ENCODE measurements at regions not wholly inside any gene's neighbourhood (a gene's known extent, or its start where the extent isn't known, plus 50 kb on each side); places are given as distances from the start of the nearest gene placed in this dataset.
"Not testable (repeated sequence)": the region's sequence is repeated elsewhere in the genome, so short reads cannot be mapped to it uniquely, and the experiment has no call there.

GRCh38 chr2:37738266-37738885 lies 66.9 kb upstream of the CDC42EP3 start:
- TF ChIP-seq, protein P1, sequence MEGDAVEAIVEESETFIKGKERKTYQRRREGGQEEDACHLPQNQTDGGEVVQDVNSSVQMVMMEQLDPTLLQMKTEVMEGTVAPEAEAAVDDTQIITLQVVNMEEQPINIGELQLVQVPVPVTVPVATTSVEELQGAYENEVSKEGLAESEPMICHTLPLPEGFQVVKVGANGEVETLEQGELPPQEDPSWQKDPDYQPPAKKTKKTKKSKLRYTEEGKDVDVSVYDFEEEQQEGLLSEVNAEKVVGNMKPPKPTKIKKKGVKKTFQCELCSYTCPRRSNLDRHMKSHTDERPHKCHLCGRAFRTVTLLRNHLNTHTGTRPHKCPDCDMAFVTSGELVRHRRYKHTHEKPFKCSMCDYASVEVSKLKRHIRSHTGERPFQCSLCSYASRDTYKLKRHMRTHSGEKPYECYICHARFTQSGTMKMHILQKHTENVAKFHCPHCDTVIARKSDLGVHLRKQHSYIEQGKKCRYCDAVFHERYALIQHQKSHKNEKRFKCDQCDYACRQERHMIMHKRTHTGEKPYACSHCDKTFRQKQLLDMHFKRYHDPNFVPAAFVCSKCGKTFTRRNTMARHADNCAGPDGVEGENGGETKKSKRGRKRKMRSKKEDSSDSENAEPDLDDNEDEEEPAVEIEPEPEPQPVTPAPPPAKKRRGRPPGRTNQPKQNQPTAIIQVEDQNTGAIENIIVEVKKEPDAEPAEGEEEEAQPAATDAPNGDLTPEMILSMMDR (IDR thresholded peaks at IDR 0.05; ENCODE audit: low read depth, low read length), result no peak
- in situ Hi-C loops (cut with HindIII; ENCODE audit: low sequenced_read_pairs), result no loop called here
- no peak for DNase-seq (ENCODE audit: low read depth, low spot score)
- no peak overlapping the region for H3K4me3 ChIP-seq (ENCODE audit: low read depth, low read length)

DNA sequence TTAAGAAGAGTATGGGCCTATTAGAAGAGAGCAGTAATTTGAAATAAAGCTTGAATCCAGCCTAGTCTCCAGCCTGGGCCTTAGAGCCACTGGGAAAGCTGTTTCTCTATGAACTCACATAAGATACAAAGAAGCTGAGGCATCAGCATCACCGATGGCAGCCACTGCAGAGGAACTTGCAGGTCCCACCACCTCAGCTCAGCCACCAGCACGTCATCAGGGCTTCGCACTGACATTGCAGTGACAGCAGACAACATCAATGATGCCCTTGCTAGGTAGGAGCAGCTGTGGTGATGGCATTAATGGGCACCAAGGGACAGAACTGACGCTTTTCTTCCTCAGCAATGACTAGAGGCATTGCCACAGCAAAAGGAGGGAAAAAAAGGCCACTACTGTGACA lies 67.7 kb upstream of the CDC42EP3 start:
- no peak overlapping the region for H3K4me3 ChIP-seq (ENCODE audit: low read depth, low read length)
- DNase-seq (ENCODE audit: low read depth, low spot score), result no peak
- TF ChIP-seq, protein P1 (IDR thresholded peaks at IDR 0.05; ENCODE audit: low read depth, low read length), result no peak
- in situ Hi-C loops (cut with HindIII; ENCODE audit: low sequenced_read_pairs), result no loop called here

DNA sequence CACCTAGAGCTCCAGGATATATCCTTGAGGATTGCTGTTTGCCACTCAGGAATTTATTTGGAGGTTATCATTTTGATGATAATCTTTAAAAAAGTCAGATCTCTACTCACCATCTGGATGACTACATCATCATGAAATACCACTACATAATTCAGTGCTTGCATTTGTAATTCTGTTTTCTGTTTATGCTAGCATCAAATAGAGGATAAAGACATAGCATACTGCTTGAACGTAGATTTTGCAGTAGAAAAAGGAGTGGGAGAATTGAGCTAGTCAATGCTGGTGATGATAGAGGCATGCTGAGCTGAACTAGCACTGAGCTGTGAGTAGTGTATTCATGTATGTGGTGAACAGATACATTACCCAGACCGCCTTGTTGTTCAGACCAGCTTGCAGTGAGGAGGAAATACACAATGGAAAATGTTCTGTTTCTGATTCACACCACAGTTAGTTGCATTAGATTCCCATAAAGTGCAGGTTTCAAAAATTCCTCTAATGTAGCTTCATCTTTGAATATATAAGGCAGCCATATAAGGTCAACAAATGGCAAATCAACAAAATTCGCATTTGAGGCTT lies 68.8 kb upstream of the CDC42EP3 start:
- H3K4me3 ChIP-seq (ENCODE audit: low read depth, low read length), result no peak overlapping the region
- DNase-seq (ENCODE audit: low read depth, low spot score), result peak; percentile 23
- in situ Hi-C loops (cut with HindIII; ENCODE audit: low sequenced_read_pairs), result no loop called here
- TF ChIP-seq, protein P1 (IDR thresholded peaks at IDR 0.05; ENCODE audit: low read depth, low read length), result no peak

DNA sequence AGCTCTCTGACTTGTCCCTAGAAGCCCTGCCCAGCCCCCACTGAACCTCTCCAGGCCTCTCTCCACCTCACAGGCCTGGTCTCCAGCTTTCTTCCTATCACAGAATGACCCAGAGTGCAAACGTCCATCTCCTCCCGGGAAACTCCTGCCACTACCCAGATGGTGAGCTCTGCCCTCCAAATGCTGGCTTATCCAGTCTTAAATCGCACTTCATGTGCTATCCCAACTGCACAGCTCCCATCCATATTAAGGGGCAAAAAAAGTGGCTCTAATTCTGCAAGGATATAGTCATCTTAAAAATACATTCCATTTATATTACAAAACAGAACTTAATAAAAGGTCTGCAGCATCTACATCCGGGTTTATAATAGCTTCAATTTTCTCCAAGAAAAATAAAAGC lies 70.8 kb upstream of the CDC42EP3 start:
- H3K4me3 ChIP-seq (ENCODE audit: low read depth, low read length), result no peak overlapping the region
- TF ChIP-seq, protein P1 (IDR thresholded peaks at IDR 0.05; ENCODE audit: low read depth, low read length), result no peak
- in situ Hi-C loops (cut with HindIII; ENCODE audit: low sequenced_read_pairs), result no loop called here
- DNase-seq (ENCODE audit: low read depth, low spot score), result no peak

DNA sequence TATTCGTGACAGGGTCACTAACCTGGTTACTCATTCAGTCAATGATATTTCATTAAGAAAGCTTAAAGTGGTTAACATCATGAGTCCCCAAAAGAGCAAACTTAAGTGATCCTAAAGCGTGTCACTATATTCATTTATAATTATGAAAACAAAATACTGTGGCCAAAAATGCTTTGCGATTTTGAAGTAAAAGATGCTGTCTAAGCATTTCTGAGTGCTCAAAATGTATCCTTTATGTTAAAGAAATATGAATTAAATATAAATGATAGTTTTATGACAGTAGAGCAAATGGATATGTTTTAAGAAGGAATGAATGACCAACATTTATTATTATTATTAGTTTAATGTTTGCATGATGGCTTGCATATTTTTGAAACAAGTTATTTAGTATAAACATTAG lies 72.6 kb upstream of the CDC42EP3 start:
- no peak overlapping the region for H3K4me3 ChIP-seq (ENCODE audit: low read depth, low read length)
- TF ChIP-seq, protein P1 (IDR thresholded peaks at IDR 0.05; ENCODE audit: low read depth, low read length), result no peak
- in situ Hi-C loops (cut with HindIII; ENCODE audit: low sequenced_read_pairs), result no loop called here
- no peak for DNase-seq (ENCODE audit: low read depth, low spot score)

- DNase-seq (ENCODE audit: low read depth, low spot score); H3K4me3 ChIP-seq (ENCODE audit: low read depth, low read length); in situ Hi-C loops (cut with HindIII; ENCODE audit: low sequenced_read_pairs): not testable (repeated sequence)
Measured at GRCh38 chr2:37744961-37745360, 73.5 kb upstream of the CDC42EP3 start.

DNA sequence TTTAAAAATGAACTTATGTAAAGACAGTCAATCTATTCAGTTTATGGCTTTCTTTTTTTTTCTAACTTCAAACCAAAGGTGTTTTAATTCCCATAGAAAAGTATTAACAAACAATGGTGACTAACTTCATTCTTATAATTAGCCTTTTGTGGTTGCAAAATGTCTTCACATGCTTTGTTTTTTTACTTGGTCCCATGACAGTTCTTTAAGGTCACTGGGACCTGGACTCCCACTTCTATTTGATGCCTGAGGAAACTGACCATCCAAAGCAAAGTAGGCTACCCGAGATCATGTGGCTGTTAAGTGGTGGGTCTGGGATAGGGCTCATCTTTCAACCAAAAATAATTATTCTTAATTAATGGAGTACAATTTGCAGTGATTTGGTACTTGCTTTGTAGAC lies 74.6 kb upstream of the CDC42EP3 start:
- H3K4me3 ChIP-seq (ENCODE audit: low read depth, low read length); in situ Hi-C loops (cut with HindIII; ENCODE audit: low sequenced_read_pairs); DNase-seq (ENCODE audit: low read depth, low spot score): not testable (repeated sequence)

Data from astrocyte of the spinal cord (primary cell).